ENCODE measurements at regions not wholly inside any gene's neighbourhood (a gene's known extent, or its start where the extent isn't known, plus 50 kb on each side); places are given as distances from the start of the nearest gene placed in this dataset.

DNA sequence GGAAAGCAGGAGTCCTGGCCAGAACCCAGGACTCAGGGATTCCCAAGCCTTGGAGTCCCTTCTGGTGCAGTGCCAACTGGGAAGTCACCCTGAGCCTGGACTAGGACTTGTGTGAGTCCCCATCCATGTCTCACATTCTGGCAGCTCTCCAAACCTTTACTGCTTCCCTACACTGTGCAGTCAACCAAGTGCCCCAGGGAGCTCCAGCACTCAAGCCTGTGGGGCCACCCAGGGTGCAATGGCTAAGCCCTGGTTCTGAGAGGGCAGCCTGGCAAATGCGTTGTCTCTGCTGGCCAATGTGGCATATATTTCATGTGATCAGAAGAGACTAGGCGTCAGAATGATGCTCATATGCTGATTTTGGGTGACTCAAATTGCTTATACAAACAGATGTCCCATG lies 223.4 kb downstream of the SP3 start:
- DNase-seq, result no peak

GRCh38 chr2:173747035-173747434 lies 218.1 kb downstream of the SP3 start:
- DNase-seq, result no peak

GRCh38 chr2:173749315-173749714 lies 215.9 kb downstream of the SP3 start:
- DNase-seq, result no peak

- DNase-seq, result no peak
Measured at GRCh38 chr2:173750353-173750801, 214.8 kb downstream of the SP3 start.

DNA sequence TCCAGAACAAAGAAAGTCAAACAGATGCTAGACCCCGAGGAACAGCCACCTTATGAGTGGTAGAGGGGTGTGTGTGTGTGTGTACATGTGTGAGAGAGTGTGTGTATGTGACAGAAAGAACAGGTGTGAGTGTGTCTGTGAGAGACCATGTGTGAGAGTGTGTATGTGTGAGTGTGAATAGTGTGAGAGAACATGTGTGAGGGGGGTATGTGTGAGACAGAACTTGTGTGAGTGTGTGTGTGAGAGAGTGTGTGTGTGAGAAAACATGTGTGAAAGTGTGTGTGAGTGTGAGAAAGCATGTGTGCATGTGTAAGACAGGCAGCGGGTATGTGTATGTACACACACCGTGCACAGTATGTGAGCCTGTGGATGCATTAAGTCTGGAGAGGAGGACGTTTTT lies 214.3 kb downstream of the SP3 start:
- DNase-seq, result no peak

DNA sequence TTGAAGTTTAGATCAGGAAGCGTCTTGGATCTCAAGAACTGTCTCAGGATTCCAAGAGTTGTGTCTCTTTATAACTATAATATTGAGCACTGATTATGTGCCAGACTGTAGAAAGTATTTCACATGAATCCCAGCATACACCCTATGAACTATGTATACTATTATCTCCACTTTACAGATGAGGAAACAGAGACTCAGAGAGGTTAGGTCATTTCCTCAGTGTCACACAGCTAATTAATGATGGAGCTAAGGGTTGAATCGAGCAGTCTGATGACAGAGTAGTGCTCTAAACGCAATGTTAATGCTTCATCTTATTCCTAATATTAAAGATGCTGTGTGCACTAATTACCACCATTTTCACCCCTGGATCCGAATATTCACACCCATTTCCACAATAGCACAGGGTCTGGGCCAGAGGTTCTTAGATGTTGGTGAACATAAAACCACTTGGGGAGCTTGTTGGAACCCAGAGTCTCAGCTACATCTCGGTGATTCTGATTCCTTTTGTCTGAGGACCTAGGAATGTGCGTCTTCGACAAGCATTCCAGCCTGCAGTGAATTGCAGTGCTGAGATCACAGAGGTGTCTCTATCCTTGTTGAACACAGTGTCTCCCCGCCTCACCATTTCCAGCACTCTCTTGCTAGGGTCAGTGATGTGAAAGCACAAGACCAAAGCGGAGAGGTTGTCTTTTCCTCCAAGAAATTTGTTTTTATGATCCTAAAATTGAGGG lies 213.8 kb downstream of the SP3 start:
- no peak for DNase-seq

DNA sequence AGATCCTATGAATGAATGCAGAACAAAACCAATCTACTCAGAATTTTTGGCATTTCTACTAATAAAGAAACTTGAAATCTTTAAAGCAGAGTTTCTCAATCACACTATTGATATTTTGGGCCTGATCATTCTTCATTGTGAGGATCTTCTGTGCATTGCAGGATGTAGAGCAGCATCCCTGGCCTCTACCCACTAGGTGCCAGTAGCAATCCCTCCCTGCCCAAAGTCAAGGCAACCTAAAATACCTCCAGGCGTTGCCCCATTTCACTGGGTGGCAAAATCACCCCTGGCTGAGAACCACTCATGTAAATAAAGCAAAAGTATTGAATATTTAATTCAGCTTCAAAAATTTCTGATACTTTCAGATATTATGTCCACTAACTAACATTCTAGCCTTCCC lies 213.0 kb downstream of the SP3 start:
- no peak for DNase-seq

DNA sequence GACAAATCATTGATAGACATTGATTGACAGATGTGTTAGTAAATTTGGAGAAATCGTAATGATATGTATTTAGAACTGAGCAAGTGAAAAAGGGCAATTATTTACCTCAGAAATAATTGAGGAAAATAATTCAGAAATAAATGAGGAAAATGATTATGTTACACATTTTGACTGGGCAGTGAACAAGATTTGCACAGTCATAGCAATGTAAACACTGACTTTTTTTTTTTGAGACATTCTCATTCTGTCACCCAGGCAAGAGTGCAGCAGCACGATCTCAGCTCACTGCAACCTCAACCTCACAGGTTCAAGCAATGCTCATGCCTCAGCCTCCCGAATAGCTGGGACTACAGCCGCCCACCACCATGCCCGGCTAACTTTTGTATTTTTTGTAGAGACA lies 211.7 kb downstream of the SP3 start:
- DNase-seq, result no peak

- DNase-seq, result no peak
Measured at GRCh38 chr2:173754165-173754564, 211.0 kb downstream of the SP3 start.

DNA sequence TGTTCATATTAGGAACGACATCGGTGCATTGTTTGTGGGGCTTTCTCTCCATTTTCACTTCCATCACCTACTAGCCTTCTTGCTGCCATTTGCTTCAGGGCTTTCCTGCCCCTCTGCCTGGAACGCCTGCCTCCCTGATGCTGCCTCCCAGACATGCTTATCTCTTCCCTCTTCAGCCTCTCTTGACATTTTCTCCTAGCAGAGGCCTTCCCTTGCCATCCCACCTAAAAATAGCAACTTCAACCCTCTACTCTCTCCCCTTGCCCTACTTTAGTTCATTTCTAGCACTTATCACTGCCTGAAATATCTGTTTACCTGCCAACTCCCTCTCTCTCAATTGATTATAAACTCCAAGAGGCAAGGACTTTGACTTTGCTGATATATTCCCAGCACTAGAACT lies 210.3 kb downstream of the SP3 start:
- DNase-seq, result no peak

DNA sequence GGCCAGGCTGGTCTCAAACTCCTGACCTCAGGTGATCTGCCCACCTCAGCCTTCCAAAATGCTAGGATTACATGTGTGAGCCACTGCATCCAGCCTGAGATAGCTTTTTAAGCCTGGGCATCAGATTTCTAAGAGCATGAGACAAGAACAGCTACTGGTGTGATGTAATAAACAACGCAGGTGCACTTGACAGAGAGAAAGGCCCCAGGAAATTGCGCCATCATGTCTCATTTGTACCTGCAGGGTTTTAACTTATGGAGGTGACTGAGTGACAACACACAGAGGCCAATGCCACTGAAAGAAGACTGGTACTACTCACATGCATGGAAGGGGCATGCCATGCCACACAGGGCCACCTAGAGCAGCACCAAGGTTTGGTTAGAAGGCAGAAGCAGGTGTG lies 209.4 kb downstream of the SP3 start:
- no peak for DNase-seq

GRCh38 chr2:173759959-173760358 lies 205.2 kb downstream of the SP3 start:
- no peak for DNase-seq

DNA sequence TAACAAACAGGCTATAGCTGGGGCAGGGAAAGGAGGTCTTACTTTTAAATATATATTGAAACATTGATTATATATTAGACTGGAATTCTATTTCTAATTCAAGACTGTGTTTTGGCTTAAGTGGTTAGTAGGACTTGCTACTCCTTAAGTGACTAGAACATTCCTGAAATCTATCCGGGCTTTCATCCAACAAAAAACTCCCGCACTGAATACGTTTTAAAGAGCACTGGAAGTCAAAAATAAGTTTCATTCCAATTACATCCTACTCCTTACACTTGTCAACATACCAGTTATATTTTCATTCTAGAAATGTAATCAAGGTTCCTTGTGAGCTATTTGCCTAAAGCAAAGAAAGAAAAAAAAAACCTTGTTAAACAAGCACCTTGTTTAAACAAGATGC lies 204.6 kb downstream of the SP3 start:
- DNase-seq, result no peak

GRCh38 chr2:173761603-173762119 lies 203.5 kb downstream of the SP3 start:
- DNase-seq, result no peak

GRCh38 chr2:173762221-173762620 lies 203.0 kb downstream of the SP3 start:
- DNase-seq, result no peak

GRCh38 chr2:173762864-173763263 lies 202.3 kb downstream of the SP3 start:
- no peak for DNase-seq

DNA sequence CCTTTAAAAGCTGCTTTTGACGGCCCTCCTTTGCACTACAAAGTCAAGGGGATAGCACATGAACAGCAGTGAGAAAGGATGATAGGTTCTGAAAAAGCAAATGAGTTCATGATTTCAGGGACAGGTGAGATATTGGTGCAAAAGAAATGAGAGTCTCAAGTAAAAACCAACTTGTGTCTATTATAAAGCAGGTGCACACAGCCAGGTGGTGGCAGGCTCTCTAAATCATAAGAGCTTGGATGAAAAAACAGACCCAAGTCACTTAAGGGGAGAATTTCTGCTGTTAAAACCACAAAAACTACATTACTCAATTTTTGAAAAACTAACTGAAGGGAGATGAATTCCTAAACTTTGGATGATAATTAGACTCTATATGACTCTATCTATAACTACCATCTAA lies 201.5 kb downstream of the SP3 start:
- DNase-seq, result no peak

GRCh38 chr2:173764094-173764493 lies 201.1 kb downstream of the SP3 start:
- DNase-seq, result no peak

- no peak for DNase-seq
Measured at GRCh38 chr2:173766537-173767289, 198.5 kb downstream of the SP3 start.

DNA sequence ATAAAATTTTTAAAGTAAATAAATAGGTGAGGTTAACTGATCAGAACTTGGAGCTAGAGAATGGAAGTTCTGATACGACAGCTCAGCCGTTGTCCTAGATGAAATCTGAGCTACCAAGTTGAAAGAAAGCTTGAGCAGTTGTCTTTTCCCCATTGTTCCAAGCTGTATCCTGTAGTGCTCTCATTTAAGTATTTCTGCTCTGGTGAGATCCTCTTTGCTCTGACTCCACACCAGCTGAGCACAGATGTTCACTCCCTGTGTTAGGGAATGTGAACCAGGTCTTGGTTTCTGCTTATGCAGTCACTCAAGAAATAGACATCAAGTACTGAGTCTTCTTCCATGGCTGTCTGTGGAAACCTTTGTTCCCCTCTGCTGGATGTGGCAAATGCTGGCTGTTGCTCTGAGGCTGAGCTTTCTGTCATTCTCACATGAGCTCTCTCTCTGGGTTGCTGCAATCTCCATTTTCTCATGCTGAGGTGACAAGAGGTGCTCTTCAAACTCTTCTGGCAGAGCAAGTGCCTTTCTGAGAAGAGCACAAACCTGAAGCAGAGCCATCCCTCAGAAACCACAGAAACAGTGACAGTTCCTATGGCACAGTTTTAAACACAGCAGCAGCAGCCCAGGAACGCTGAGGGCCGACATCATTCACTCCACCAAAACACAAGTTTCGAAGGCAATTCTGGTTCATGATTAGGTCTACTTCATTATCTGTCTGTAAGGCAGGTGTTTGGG lies 194.1 kb downstream of the SP3 start:
- DNase-seq, result no peak

DNA sequence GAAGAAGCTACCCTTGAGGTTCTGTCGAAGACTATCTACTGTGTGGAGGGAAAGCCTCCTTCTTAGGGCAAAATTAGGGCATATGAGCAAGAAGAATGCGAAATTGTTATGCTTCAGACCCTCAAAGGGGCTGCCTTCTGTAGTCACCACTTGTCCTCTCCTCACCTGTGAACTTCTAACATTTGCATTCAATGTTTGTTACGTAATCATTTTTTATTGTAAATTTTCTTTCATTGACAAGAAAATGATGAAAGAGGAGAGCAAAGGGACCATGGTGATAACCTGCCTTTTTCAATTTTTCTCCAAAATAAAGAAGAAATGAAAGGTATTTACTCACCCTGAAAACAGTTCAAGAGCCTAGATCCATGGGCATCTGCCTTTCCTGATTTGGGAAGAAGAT lies 193.0 kb downstream of the SP3 start:
- no peak for DNase-seq

DNA sequence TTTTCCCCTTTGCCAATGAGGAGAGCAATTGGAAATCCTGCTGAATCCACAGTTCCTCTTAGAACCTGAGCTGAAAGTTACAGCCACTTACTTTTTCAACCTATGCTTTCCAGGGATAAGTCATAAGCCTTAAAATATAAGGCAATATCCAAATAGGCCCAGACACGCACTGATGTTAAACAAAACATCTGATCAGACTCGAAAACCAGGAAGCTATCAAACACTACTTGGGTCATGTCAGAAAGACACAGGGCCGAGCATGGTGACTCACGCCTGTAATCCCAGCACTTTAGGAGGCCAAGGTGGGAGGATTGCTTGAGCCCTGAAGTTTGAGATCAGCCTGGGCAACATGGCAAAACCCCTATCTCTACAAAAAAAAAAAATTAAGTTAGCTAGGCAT lies 192.1 kb downstream of the SP3 start:
- no peak for DNase-seq

DNA sequence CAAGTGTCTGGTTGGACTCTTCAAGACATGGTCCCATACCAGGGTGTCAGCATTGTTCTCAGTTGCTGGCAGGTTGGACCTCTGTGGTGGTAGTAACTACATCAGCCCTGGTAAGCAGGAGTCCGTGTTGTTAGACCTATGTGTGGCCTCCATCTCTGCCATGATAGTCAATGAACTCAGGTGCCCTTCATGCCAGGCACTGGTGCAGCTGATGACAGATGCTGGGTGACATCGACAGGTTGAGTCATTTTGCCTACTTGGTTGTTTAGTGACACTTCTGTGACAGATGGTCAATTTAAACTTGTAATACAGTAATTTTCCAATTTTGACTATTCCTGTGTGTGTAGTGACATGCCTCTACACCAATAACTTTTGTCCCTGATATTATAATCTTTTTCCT lies 189.7 kb downstream of the SP3 start:
- DNase-seq, result no peak

GRCh38 chr2:173782681-173783080 lies 182.5 kb downstream of the SP3 start:
- DNase-seq, result no peak
